GM23338 (cell line): ENCODE measurements at regions not wholly inside any gene's neighbourhood (a gene's known extent, or its start where the extent isn't known, plus 50 kb on each side); places are given as distances from the start of the nearest gene placed in this dataset.

Experiments
- ATAC-seq: fragments of 200-7000 bp; cut with Tn5 transposase; 3 replicates; pipeline ENCODE4 v1.9.1; 2020
- DNase-seq: peaks from one replicate; pipeline ENCODE4 v3.0.0-alpha.2; 2015; ENCODE audit warnings: low spot score
- H2AFZ ChIP-seq: fragments of 200-600 bp; sonication (generic); 2 replicates; pipeline ENCODE4 v1.8.0; 2016; ENCODE audit warnings: antibody characterized with exemption, mild to moderate bottlenecking, moderate library complexity
- H3F3A ChIP-seq: fragments of 200-600 bp; sonication (generic); replicated peaks from 2 replicates; pipeline ENCODE4 v1.8.0; 2017; ENCODE audit warnings: antibody characterized with exemption, mixed run types, low read depth
- H3K27ac ChIP-seq: fragments of 200-600 bp; sonication (generic); 2 replicates; pipeline ENCODE4 v1.6.1; 2016; ENCODE audit warnings: low read depth
- H3K27me3 ChIP-seq: fragments of 200-600 bp; sonication (generic); 2 replicates; pipeline ENCODE4 v1.8.0; 2016; ENCODE audit warnings: mild to moderate bottlenecking, mixed run types, moderate library complexity; ENCODE audit not compliant: insufficient read depth
- H3K36me3 ChIP-seq: fragments of 200-600 bp; sonication (generic); 2 replicates; pipeline ENCODE4 v1.8.0; 2016; ENCODE audit warnings: mild to moderate bottlenecking; ENCODE audit not compliant: insufficient read depth
- H3K4me1 ChIP-seq: fragments of 200-600 bp; sonication (generic); 2 replicates; pipeline ENCODE4 v1.8.0; 2016; ENCODE audit warnings: mild to moderate bottlenecking, moderate library complexity; ENCODE audit not compliant: insufficient read depth
- H3K4me2 ChIP-seq: fragments of 200-600 bp; sonication (generic); 2 replicates; pipeline ENCODE4 v1.7.1; 2017; ENCODE audit warnings: mixed run types
- H3K4me3 ChIP-seq: fragments of 200-600 bp; sonication (generic); 2 replicates; pipeline ENCODE4 v1.6.1; 2016; ENCODE audit warnings: mixed run types
- H3K79me2 ChIP-seq: fragments of 200-600 bp; sonication (generic); replicated peaks from 2 replicates; pipeline ENCODE4 v1.8.0; 2017; ENCODE audit warnings: mild to moderate bottlenecking; ENCODE audit not compliant: insufficient read depth
- H3K9me2 ChIP-seq: fragments of 200-600 bp; sonication (generic); 2 replicates; pipeline ENCODE4 v1.8.0; 2017; ENCODE audit not compliant: insufficient read depth
- H4K20me1 ChIP-seq: fragments of 200-600 bp; sonication (generic); replicated peaks from 2 replicates; pipeline ENCODE4 v1.8.0; 2017; ENCODE audit warnings: mild to moderate bottlenecking; ENCODE audit not compliant: insufficient read depth
- H3K27ac Mint-ChIP-seq: 2 replicates; pipeline ENCODE4 v1.8.0; 2020; ENCODE audit warnings: inconsistent platforms, mild to moderate bottlenecking, moderate library complexity, mixed read lengths
- H3K27me3 Mint-ChIP-seq: 3 replicates; pipeline ENCODE4 v1.8.0; 2022; ENCODE audit warnings: low read depth, mild to moderate bottlenecking, moderate library complexity, mixed read lengths, inconsistent platforms; ENCODE audit not compliant: insufficient read depth, poor library complexity
- H3K36me3 Mint-ChIP-seq: 3 replicates; pipeline ENCODE4 v1.8.0; 2021; ENCODE audit warnings: low read depth, mild to moderate bottlenecking, inconsistent platforms, moderate library complexity, mixed read lengths
- H3K4me1 Mint-ChIP-seq: 3 replicates; pipeline ENCODE4 v1.8.0; 2020; ENCODE audit warnings: mild to moderate bottlenecking, inconsistent platforms, mixed read lengths
- H3K4me3 Mint-ChIP-seq: 3 replicates; pipeline ENCODE4 v1.8.0; 2021; ENCODE audit warnings: moderate library complexity, mild to moderate bottlenecking, inconsistent platforms, mixed read lengths
- H3K9me3 Mint-ChIP-seq: 3 replicates; pipeline ENCODE4 v1.8.0; 2020; ENCODE audit warnings: moderate library complexity, mild to moderate bottlenecking, inconsistent platforms, mixed read lengths
- CREB1 ChIP-seq: fragments of 250-450 bp; sonication (Bioruptor Pico); IDR thresholded peaks from 2 replicates; pipeline ENCODE4 v1.5.0; 2020; ENCODE audit warnings: low read depth, mild to moderate bottlenecking, moderate library complexity
- EZH2 ChIP-seq: fragments of 200-600 bp; sonication (generic); IDR thresholded peaks from one replicate; pipeline ENCODE4 v1.8.0; 2017; ENCODE audit warnings: antibody characterized with exemption, mild to moderate bottlenecking, low read depth; ENCODE audit not compliant: unreplicated experiment
- EZH2phosphoT487 ChIP-seq: fragments of 200-600 bp; sonication (generic); IDR thresholded peaks from one replicate; pipeline ENCODE4 v1.8.1; 2018; ENCODE audit warnings: antibody characterized with exemption; ENCODE audit not compliant: unreplicated experiment
- JUNB ChIP-seq: IDR thresholded peaks from one replicate; pipeline ENCODE4 v1.6.1; 2016; ENCODE audit warnings: antibody characterized with exemption; ENCODE audit not compliant: unreplicated experiment
- NANOG ChIP-seq: IDR thresholded peaks from 2 replicates; pipeline ENCODE4 v1.6.1; 2016; ENCODE audit warnings: antibody characterized with exemption, borderline replicate concordance
- POLR2AphosphoS5 ChIP-seq: IDR thresholded peaks from 2 replicates; pipeline ENCODE4 v1.6.1; 2016; ENCODE audit warnings: antibody characterized with exemption, low read depth
- STAT1 ChIP-seq: IDR thresholded peaks from one replicate; pipeline ENCODE4 v1.6.1; 2016; ENCODE audit warnings: antibody characterized with exemption; ENCODE audit not compliant: unreplicated experiment
- ZNF114 ChIP-seq: fragments of 250-450 bp; sonication (Bioruptor Pico); IDR thresholded peaks from 2 replicates; pipeline ENCODE4 v1.5.0; 2020; ENCODE audit warnings: mild to moderate bottlenecking, moderate library complexity
- ZNF331 ChIP-seq: fragments of 250-450 bp; sonication (Bioruptor Pico); IDR thresholded peaks from 2 replicates; pipeline ENCODE4 v1.5.0; 2020; ENCODE audit warnings: low read depth, mild to moderate bottlenecking, moderate library complexity
- TF ChIP-seq, protein P1 (sequence below): IDR thresholded peaks from one replicate; pipeline ENCODE4 v1.6.1; 2018; ENCODE audit warnings: antibody characterized with exemption; ENCODE audit not compliant: unreplicated experiment
- TF ChIP-seq, protein P2 (sequence below), 2 experiments: fragments of 200-600 bp in 1 of 2; sonication (generic) in 1 of 2; conservative IDR thresholded peaks; 2 replicates each; pipeline versions ENCODE4 v1.5.1 to v1.6.1; 2016 to 2017; ENCODE audit warnings: antibody characterized with exemption in 2 of 2, low read depth in 2 of 2, mild to moderate bottlenecking in 2 of 2, moderate library complexity in 1 of 2
- TF ChIP-seq, protein P3 (sequence below): fragments of 250-450 bp; sonication (Bioruptor Pico); IDR thresholded peaks from 2 replicates; pipeline ENCODE4 v1.5.0; 2020; ENCODE audit warnings: mild to moderate bottlenecking, moderate library complexity
- TF ChIP-seq, protein P4 (sequence below): IDR thresholded peaks from 2 replicates; pipeline ENCODE4 v1.6.1; 2016; ENCODE audit warnings: antibody characterized with exemption

DNA sequence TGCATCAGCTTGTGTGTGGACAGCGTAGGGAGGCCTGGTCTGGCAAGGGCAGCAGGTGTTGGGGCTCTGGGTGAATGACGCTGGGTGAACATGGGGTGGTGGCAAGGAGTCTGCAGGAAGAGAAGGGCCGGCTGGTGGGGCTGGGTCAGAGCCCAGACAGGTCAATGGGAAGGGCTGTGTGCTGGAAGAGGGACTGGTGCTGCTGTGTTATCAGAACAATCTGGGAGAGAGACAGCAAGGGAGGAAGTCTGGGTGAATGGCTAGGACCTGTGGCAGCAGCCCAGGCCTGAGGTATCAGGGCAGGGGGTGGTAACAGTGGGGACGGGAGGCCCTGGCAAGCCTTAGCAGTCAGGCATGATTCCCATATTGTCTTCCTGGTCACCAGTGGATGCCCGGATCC, 206.7 kb downstream of the SNX19 start:
- H3K4me1 Mint-ChIP-seq = peaks cover 2% of the 10 kb centered on the region; the same call in 2 of the 3 replicates
- ATAC-seq (no peak), DNase-seq (no peak)
- no peak overlapping the region for H3K27ac Mint-ChIP-seq
- H3K27ac ChIP-seq = no peak overlapping the region
- H3K4me3 Mint-ChIP-seq = no peak overlapping the region
- H3K27me3 ChIP-seq = no peaks in the 10 kb centered on the region
- peaks cover 9% of the 10 kb centered on the region for H3K27me3 Mint-ChIP-seq
- H3K4me2 ChIP-seq = no peak overlapping the region
- no peak overlapping the region for H2AFZ ChIP-seq
- no peaks in the 10 kb centered on the region for H3F3A ChIP-seq
- peaks cover 3% of the 10 kb centered on the region; the same call in 2 of the 3 replicates for H3K9me3 Mint-ChIP-seq
- H3K36me3 ChIP-seq = no peaks in the 10 kb centered on the region
- TF ChIP-seq, protein P1, sequence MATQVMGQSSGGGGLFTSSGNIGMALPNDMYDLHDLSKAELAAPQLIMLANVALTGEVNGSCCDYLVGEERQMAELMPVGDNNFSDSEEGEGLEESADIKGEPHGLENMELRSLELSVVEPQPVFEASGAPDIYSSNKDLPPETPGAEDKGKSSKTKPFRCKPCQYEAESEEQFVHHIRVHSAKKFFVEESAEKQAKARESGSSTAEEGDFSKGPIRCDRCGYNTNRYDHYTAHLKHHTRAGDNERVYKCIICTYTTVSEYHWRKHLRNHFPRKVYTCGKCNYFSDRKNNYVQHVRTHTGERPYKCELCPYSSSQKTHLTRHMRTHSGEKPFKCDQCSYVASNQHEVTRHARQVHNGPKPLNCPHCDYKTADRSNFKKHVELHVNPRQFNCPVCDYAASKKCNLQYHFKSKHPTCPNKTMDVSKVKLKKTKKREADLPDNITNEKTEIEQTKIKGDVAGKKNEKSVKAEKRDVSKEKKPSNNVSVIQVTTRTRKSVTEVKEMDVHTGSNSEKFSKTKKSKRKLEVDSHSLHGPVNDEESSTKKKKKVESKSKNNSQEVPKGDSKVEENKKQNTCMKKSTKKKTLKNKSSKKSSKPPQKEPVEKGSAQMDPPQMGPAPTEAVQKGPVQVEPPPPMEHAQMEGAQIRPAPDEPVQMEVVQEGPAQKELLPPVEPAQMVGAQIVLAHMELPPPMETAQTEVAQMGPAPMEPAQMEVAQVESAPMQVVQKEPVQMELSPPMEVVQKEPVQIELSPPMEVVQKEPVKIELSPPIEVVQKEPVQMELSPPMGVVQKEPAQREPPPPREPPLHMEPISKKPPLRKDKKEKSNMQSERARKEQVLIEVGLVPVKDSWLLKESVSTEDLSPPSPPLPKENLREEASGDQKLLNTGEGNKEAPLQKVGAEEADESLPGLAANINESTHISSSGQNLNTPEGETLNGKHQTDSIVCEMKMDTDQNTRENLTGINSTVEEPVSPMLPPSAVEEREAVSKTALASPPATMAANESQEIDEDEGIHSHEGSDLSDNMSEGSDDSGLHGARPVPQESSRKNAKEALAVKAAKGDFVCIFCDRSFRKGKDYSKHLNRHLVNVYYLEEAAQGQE = no peak
- no peak for TF ChIP-seq JUNB
- TF ChIP-seq, protein P2, sequence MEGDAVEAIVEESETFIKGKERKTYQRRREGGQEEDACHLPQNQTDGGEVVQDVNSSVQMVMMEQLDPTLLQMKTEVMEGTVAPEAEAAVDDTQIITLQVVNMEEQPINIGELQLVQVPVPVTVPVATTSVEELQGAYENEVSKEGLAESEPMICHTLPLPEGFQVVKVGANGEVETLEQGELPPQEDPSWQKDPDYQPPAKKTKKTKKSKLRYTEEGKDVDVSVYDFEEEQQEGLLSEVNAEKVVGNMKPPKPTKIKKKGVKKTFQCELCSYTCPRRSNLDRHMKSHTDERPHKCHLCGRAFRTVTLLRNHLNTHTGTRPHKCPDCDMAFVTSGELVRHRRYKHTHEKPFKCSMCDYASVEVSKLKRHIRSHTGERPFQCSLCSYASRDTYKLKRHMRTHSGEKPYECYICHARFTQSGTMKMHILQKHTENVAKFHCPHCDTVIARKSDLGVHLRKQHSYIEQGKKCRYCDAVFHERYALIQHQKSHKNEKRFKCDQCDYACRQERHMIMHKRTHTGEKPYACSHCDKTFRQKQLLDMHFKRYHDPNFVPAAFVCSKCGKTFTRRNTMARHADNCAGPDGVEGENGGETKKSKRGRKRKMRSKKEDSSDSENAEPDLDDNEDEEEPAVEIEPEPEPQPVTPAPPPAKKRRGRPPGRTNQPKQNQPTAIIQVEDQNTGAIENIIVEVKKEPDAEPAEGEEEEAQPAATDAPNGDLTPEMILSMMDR (conservative IDR thresholded peaks at IDR 0.05; ENCODE audit: low read depth in 2 of 2) = no peak
- TF ChIP-seq STAT1 = no peak
- TF ChIP-seq NANOG = no peak
- no peak for TF ChIP-seq POLR2AphosphoS5
- TF ChIP-seq CREB1 = no peak
- no peak for TF ChIP-seq ZNF331 (CRISPR knock-in tag)
- TF ChIP-seq, protein P3, sequence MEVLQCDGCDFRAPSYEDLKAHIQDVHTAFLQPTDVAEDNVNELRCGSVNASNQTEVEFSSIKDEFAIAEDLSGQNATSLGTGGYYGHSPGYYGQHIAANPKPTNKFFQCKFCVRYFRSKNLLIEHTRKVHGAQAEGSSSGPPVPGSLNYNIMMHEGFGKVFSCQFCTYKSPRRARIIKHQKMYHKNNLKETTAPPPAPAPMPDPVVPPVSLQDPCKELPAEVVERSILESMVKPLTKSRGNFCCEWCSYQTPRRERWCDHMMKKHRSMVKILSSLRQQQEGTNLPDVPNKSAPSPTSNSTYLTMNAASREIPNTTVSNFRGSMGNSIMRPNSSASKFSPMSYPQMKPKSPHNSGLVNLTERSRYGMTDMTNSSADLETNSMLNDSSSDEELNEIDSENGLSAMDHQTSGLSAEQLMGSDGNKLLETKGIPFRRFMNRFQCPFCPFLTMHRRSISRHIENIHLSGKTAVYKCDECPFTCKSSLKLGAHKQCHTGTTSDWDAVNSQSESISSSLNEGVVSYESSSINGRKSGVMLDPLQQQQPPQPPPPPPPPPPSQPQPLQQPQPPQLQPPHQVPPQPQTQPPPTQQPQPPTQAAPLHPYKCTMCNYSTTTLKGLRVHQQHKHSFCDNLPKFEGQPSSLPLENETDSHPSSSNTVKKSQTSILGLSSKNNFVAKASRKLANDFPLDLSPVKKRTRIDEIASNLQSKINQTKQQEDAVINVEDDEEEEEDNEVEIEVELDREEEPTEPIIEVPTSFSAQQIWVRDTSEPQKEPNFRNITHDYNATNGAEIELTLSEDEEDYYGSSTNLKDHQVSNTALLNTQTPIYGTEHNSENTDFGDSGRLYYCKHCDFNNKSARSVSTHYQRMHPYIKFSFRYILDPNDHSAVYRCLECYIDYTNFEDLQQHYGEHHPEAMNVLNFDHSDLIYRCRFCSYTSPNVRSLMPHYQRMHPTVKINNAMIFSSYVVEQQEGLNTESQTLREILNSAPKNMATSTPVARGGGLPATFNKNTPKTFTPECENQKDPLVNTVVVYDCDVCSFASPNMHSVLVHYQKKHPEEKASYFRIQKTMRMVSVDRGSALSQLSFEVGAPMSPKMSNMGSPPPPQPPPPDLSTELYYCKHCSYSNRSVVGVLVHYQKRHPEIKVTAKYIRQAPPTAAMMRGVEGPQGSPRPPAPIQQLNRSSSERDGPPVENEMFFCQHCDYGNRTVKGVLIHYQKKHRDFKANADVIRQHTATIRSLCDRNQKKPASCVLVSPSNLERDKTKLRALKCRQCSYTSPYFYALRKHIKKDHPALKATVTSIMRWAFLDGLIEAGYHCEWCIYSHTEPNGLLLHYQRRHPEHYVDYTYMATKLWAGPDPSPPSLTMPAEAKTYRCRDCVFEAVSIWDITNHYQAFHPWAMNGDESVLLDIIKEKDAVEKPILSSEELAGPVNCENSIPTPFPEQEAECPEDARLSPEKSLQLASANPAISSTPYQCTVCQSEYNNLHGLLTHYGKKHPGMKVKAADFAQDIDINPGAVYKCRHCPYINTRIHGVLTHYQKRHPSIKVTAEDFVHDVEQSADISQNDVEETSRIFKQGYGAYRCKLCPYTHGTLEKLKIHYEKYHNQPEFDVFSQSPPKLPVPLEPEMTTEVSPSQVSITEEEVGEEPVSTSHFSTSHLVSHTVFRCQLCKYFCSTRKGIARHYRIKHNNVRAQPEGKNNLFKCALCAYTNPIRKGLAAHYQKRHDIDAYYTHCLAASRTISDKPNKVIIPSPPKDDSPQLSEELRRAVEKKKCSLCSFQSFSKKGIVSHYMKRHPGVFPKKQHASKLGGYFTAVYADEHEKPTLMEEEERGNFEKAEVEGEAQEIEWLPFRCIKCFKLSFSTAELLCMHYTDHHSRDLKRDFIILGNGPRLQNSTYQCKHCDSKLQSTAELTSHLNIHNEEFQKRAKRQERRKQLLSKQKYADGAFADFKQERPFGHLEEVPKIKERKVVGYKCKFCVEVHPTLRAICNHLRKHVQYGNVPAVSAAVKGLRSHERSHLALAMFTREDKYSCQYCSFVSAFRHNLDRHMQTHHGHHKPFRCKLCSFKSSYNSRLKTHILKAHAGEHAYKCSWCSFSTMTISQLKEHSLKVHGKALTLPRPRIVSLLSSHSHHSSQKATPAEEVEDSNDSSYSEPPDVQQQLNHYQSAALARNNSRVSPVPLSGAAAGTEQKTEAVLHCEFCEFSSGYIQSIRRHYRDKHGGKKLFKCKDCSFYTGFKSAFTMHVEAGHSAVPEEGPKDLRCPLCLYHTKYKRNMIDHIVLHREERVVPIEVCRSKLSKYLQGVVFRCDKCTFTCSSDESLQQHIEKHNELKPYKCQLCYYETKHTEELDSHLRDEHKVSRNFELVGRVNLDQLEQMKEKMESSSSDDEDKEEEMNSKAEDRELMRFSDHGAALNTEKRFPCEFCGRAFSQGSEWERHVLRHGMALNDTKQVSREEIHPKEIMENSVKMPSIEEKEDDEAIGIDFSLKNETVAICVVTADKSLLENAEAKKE (CRISPR knock-in tag) = no peak
- TF ChIP-seq EZH2phosphoT487 = no peak
- TF ChIP-seq, protein P4, sequence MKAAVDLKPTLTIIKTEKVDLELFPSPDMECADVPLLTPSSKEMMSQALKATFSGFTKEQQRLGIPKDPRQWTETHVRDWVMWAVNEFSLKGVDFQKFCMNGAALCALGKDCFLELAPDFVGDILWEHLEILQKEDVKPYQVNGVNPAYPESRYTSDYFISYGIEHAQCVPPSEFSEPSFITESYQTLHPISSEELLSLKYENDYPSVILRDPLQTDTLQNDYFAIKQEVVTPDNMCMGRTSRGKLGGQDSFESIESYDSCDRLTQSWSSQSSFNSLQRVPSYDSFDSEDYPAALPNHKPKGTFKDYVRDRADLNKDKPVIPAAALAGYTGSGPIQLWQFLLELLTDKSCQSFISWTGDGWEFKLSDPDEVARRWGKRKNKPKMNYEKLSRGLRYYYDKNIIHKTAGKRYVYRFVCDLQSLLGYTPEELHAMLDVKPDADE = no peak
- no peak for TF ChIP-seq ZNF114 (CRISPR knock-in tag)
- no peak for TF ChIP-seq EZH2
- H3K4me3 ChIP-seq = no peak overlapping the region
- peaks cover 5% of the 10 kb centered on the region; the same call in 1 of the 2 replicates for H3K9me2 ChIP-seq
- no peaks in the 10 kb centered on the region for H3K4me1 ChIP-seq
- H3K36me3 Mint-ChIP-seq = no peaks in the 10 kb centered on the region
- H4K20me1 ChIP-seq = no peaks in the 10 kb centered on the region
- no peaks in the 10 kb centered on the region for H3K79me2 ChIP-seq
